ENCODE measurements at regions not wholly inside any gene's neighbourhood (a gene's known extent, or its start where the extent isn't known, plus 50 kb on each side); places are given as distances from the start of the nearest gene placed in this dataset.

GRCh38 chr20:58058421-58059259, 169.8 kb downstream of the ANKRD60 start:
- no peak for DNase-seq

- DNase-seq, result no peak
Observed at GRCh38 chr20:58056921-58057686, 171.3 kb downstream of the ANKRD60 start.

GRCh38 chr20:58056021-58056591, 172.3 kb downstream of the ANKRD60 start:
- DNase-seq, result no peak

- DNase-seq, result no peak
Observed at GRCh38 chr20:58054780-58055373, 173.6 kb downstream of the ANKRD60 start.

- no peak for DNase-seq
Observed at GRCh38 chr20:58054082-58054779, 174.2 kb downstream of the ANKRD60 start.

- DNase-seq, result no peak
Observed at GRCh38 chr20:58053391-58054055, 174.9 kb downstream of the ANKRD60 start.

GRCh38 chr20:58051367-58051766, 177.1 kb downstream of the ANKRD60 start:
- DNase-seq, result no peak

- no peak for DNase-seq
Observed at GRCh38 chr20:58048096-58048702, 180.3 kb downstream of the ANKRD60 start.

- no peak for DNase-seq
Observed at GRCh38 chr20:58046311-58046710, 182.1 kb downstream of the ANKRD60 start.

GRCh38 chr20:58045579-58045978, 182.9 kb downstream of the ANKRD60 start:
- no peak for DNase-seq

- DNase-seq, result no peak
Observed at GRCh38 chr20:58044931-58045555, 183.4 kb downstream of the ANKRD60 start.

GRCh38 chr20:58044286-58044685, 184.2 kb downstream of the ANKRD60 start:
- no peak for DNase-seq

GRCh38 chr20:58043236-58044140, 185.0 kb downstream of the ANKRD60 start:
- DNase-seq, result no peak

GRCh38 chr20:58042591-58042990, 185.9 kb downstream of the ANKRD60 start:
- DNase-seq, result no peak

GRCh38 chr20:58040447-58041290, 187.8 kb downstream of the ANKRD60 start:
- DNase-seq, result no peak

GRCh38 chr20:58039274-58040092, 189.0 kb downstream of the ANKRD60 start:
- DNase-seq, result no peak

- DNase-seq, result no peak
Observed at GRCh38 chr20:58038123-58038654, 190.3 kb downstream of the ANKRD60 start.

- DNase-seq, result no peak
Observed at GRCh38 chr20:58037631-58038030, 190.8 kb downstream of the ANKRD60 start.

Measured in CD4-positive, alpha-beta T cell treated with Interleukin-4 for 4 hours (primary cell).